ENCODE measurements at regions not wholly inside any gene's neighbourhood (a gene's known extent, or its start where the extent isn't known, plus 50 kb on each side); places are given as distances from the start of the nearest gene placed in this dataset.
"Not testable (repeated sequence)": the region's sequence is repeated elsewhere in the genome, so short reads cannot be mapped to it uniquely, and the experiment has no call there.

DNA sequence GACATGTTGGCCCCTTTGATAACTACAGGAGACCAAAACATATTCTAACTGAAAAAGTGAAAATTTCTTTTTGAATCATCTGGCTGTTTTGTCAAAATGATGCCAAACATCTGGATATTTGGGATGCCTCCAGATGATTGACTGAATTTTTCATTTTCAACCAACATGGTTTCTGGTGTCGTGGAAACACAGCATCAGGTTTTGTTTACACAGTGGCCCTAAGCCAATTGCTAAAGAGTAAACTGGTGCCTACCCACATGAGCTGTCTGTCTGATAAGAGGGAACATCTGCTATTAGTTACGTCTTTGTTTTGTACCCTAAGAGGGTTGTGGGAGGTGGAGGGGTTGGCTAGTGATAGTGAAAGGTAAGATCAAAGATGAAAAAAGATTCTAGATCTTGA lies 204.8 kb downstream of the KCNK2 start:
- DNase-seq (ENCODE audit: low read depth) = no peak
- no peak overlapping the region for H3K4me3 ChIP-seq (ENCODE audit: low read depth, low read length)
- in situ Hi-C loops (cut with HindIII; ENCODE audit: low sequenced_read_pairs) = no loop called here
- TF ChIP-seq, protein P1, sequence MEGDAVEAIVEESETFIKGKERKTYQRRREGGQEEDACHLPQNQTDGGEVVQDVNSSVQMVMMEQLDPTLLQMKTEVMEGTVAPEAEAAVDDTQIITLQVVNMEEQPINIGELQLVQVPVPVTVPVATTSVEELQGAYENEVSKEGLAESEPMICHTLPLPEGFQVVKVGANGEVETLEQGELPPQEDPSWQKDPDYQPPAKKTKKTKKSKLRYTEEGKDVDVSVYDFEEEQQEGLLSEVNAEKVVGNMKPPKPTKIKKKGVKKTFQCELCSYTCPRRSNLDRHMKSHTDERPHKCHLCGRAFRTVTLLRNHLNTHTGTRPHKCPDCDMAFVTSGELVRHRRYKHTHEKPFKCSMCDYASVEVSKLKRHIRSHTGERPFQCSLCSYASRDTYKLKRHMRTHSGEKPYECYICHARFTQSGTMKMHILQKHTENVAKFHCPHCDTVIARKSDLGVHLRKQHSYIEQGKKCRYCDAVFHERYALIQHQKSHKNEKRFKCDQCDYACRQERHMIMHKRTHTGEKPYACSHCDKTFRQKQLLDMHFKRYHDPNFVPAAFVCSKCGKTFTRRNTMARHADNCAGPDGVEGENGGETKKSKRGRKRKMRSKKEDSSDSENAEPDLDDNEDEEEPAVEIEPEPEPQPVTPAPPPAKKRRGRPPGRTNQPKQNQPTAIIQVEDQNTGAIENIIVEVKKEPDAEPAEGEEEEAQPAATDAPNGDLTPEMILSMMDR (IDR thresholded peaks at IDR 0.05; ENCODE audit: low read depth, low read length, missing control alignments) = no peak

- H3K4me3 ChIP-seq (ENCODE audit: low read depth, low read length) = no peak overlapping the region
- DNase-seq (ENCODE audit: low read depth) = no peak
- in situ Hi-C loops (cut with HindIII; ENCODE audit: low sequenced_read_pairs) = no loop called here
- TF ChIP-seq, protein P1 (IDR thresholded peaks at IDR 0.05; ENCODE audit: low read depth, low read length, missing control alignments) = no peak
Observed at GRCh38 chr1:215290018-215290417, 207.5 kb downstream of the KCNK2 start.

DNA sequence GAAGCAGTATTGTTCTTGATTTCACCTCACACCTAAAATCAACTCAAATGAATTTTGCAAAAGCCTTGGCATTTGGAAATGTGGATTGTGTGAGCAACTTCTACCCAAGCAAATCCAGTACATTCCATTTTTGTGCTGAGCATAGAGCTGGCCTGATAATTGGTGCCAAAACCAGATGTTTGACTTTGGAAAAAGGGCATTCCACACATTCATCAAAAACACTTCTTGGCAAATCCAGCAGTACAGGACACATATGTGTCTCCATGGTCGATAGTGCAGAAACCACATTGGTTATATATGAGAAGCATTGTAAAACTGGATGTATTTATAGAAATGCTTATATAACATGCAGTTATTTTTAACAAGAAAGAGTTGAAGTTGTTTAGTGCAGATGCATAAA lies 210.4 kb downstream of the KCNK2 start:
- no peak for DNase-seq (ENCODE audit: low read depth)
- in situ Hi-C loops (cut with HindIII; ENCODE audit: low sequenced_read_pairs) = no loop called here

DNA sequence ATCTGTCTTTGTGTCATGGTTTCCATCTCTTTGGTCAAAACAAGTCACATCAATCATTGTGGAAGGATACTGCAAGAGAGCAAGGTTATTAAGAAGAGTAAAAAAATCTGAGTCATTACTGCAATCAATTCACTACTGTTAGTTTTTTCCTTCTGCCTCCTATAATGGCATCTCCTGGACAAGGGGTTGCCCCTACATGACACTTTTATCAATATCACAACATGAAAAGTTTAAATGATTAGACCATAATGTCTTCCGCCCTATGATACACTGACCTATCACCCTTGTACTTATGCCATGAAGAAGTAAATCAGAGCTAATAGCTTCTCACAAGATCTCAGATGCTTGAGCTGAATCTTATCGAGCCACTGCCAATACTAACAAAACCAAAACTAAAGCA lies 223.9 kb downstream of the KCNK2 start:
- TF ChIP-seq, protein P1 (IDR thresholded peaks at IDR 0.05; ENCODE audit: low read depth, low read length, missing control alignments) = no peak
- in situ Hi-C loops (cut with HindIII; ENCODE audit: low sequenced_read_pairs) = no loop called here

More for the DNA sequence above, 210.4 kb downstream of the KCNK2 start:
- TF ChIP-seq, protein P1 (IDR thresholded peaks at IDR 0.05; ENCODE audit: low read depth, low read length, missing control alignments) = no peak
- no peak overlapping the region for H3K4me3 ChIP-seq (ENCODE audit: low read depth, low read length)

GRCh38 chr1:215321802-215322201 lies 239.3 kb downstream of the KCNK2 start:
- DNase-seq (ENCODE audit: low read depth) = no peak
- in situ Hi-C loops (cut with HindIII; ENCODE audit: low sequenced_read_pairs) = no loop called here
- H3K4me3 ChIP-seq (ENCODE audit: low read depth, low read length) = no peak overlapping the region

More for the DNA sequence above, 223.9 kb downstream of the KCNK2 start:
- DNase-seq (ENCODE audit: low read depth) = no peak
- H3K4me3 ChIP-seq (ENCODE audit: low read depth, low read length) = no peak overlapping the region

DNA sequence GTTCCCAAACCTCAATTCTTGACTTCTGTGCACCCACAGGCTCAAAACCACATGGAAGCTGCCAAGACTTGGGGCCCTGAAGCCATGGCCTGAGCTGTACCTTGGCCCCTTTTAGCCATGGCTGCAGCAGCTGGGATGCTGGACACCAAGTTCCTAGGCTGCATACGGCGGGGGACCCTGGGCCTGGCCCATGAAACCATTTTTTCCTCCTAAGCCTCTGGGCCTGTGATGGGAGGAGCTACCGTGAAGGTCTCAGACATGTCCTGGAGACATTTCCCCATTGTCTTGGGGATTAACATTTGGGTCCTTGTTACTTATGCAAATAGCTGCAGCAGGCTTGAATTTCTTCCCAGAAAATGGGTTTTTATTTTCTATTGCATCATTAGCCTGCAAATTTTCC lies 241.5 kb downstream of the KCNK2 start:
- DNase-seq (ENCODE audit: low read depth); H3K4me3 ChIP-seq (ENCODE audit: low read depth, low read length); in situ Hi-C loops (cut with HindIII; ENCODE audit: low sequenced_read_pairs): not testable (repeated sequence)

More at GRCh38 chr1:215321802-215322201, 239.3 kb downstream of the KCNK2 start:
- TF ChIP-seq, protein P1 (IDR thresholded peaks at IDR 0.05; ENCODE audit: low read depth, low read length, missing control alignments) = no peak

DNA sequence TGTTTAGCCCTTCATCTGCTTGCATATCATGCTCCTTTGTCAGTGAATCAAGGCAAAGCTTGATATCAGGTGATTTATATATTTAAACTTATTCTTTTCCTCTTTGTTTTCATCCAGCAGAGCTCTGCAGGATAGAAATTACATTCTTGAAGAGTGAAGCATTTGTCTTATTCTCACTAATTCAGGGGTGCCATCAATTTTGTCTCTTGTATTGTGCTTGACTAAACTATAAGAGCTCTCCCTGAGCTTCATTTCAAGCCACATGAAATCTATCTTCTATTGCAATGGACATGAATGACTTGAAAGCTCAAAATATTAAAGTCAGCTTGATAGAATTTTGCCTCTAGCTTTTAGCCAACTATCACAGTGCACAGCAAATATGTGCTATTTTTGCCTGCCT lies 236.7 kb upstream of the KCTD3 start:
- no peak for DNase-seq (ENCODE audit: low read depth)
- TF ChIP-seq, protein P1 (IDR thresholded peaks at IDR 0.05; ENCODE audit: low read depth, low read length, missing control alignments) = no peak
- no peak overlapping the region for H3K4me3 ChIP-seq (ENCODE audit: low read depth, low read length)
- in situ Hi-C loops (cut with HindIII; ENCODE audit: low sequenced_read_pairs) = no loop called here

Measured in astrocyte of the cerebellum (primary cell).